Suppressor macrophage treated with lipopolysaccharide for 1 hour (primary cell): ENCODE measurements at regions not wholly inside any gene's neighbourhood (a gene's known extent, or its start where the extent isn't known, plus 50 kb on each side); places are given as distances from the start of the nearest gene placed in this dataset.
"Not testable (repeated sequence)": the region's sequence is repeated elsewhere in the genome, so short reads cannot be mapped to it uniquely, and the experiment has no call there.

Source experiments
- DNase-seq, 3 donors: peaks; one replicate each; pipeline ENCODE4 v3.0.0-alpha.2; 2020 to 2022

- DNase-seq = no peak
Observed at GRCh38 chr4:165782623-165783022, 90.4 kb upstream of the TLL1 start.

- no peak for DNase-seq
Observed at GRCh38 chr4:165783626-165784025, 89.4 kb upstream of the TLL1 start.

- DNase-seq = no peak
Observed at GRCh38 chr4:165784672-165785071, 88.4 kb upstream of the TLL1 start.

GRCh38 chr4:165785337-165785736 lies 87.7 kb upstream of the TLL1 start:
- no peak for DNase-seq

GRCh38 chr4:165787516-165788274 lies 85.3 kb upstream of the TLL1 start:
- DNase-seq = no peak

- DNase-seq = no peak
Observed at GRCh38 chr4:165788686-165789463, 84.2 kb upstream of the TLL1 start.

- no peak for DNase-seq
Observed at GRCh38 chr4:165793236-165793635, 79.8 kb upstream of the TLL1 start.

- DNase-seq = no peak
Observed at GRCh38 chr4:165794834-165795233, 78.2 kb upstream of the TLL1 start.

GRCh38 chr4:165799384-165799815 lies 73.6 kb upstream of the TLL1 start:
- DNase-seq = no peak

- DNase-seq = no peak
Observed at GRCh38 chr4:165802452-165802851, 70.6 kb upstream of the TLL1 start.

- no peak for DNase-seq
Observed at GRCh38 chr4:165803005-165803404, 70.0 kb upstream of the TLL1 start.

GRCh38 chr4:165805406-165805805 lies 67.6 kb upstream of the TLL1 start:
- no peak for DNase-seq

- no peak for DNase-seq
Observed at GRCh38 chr4:165806613-165807012, 66.4 kb upstream of the TLL1 start.

- DNase-seq = no peak
Observed at GRCh38 chr4:165810726-165811125, 62.3 kb upstream of the TLL1 start.

GRCh38 chr4:165813606-165814005 lies 59.4 kb upstream of the TLL1 start:
- DNase-seq = no peak

GRCh38 chr4:165814256-165815020 lies 58.6 kb upstream of the TLL1 start:
- DNase-seq = no peak

- DNase-seq = not testable (repeated sequence)
Observed at GRCh38 chr4:165819126-165819525, 53.9 kb upstream of the TLL1 start.
